HFF-Myc (cell line): ENCODE measurements at regions not wholly inside any gene's neighbourhood (a gene's known extent, or its start where the extent isn't known, plus 50 kb on each side); places are given as distances from the start of the nearest gene placed in this dataset.

Experiments
- DNase-seq: peaks from one replicate; pipeline ENCODE4 v3.0.0-alpha.2; 2011; ENCODE audit warnings: low read depth; ENCODE audit errors: extremely low read depth
- H3K4me3 ChIP-seq: replicated peaks from 2 replicates; pipeline ENCODE4 v1.5.1; 2011; ENCODE audit warnings: low read depth, mild to moderate bottlenecking, control low read depth, low read length
- CTCF ChIP-seq: IDR thresholded peaks from 2 replicates; pipeline ENCODE4 v1.5.1; 2012; ENCODE audit warnings: mild to moderate bottlenecking, low read depth, low read length, control low read depth; ENCODE audit errors: missing control alignments

- no peak for TF ChIP-seq CTCF
- no peak overlapping the region for H3K4me3 ChIP-seq
- no peak for DNase-seq
Measured at GRCh38 chr3:5618170-5618569, 430.7 kb downstream of the EDEM1 start.

- H3K4me3 ChIP-seq, result no peak overlapping the region
- TF ChIP-seq CTCF, result no peak
- no peak for DNase-seq
Measured at GRCh38 chr3:5630406-5630805, 442.9 kb downstream of the EDEM1 start.

GRCh38 chr3:5633960-5634359, 446.5 kb downstream of the EDEM1 start:
- TF ChIP-seq CTCF, result no peak
- H3K4me3 ChIP-seq, result no peak overlapping the region
- DNase-seq, result no peak

GRCh38 chr3:5634411-5634810, 446.9 kb downstream of the EDEM1 start:
- no peak overlapping the region for H3K4me3 ChIP-seq
- TF ChIP-seq CTCF, result no peak
- DNase-seq, result no peak

- no peak for TF ChIP-seq CTCF
- DNase-seq, result no peak
- no peak overlapping the region for H3K4me3 ChIP-seq
Measured at GRCh38 chr3:5635746-5636145, 448.2 kb downstream of the EDEM1 start.

- DNase-seq, result no peak
- TF ChIP-seq CTCF, result no peak
- H3K4me3 ChIP-seq, result no peak overlapping the region
Measured at GRCh38 chr3:5638550-5638949, 451.0 kb downstream of the EDEM1 start.
